ENCODE measurements at regions not wholly inside any gene's neighbourhood (a gene's known extent, or its start where the extent isn't known, plus 50 kb on each side); places are given as distances from the start of the nearest gene placed in this dataset.

GRCh38 chr2:198703281-198703680, 754.5 kb downstream of the SATB2 start:
- Histone ChIP-seq H3K4me1 (ENCODE audit: control insufficient read depth, insufficient read depth, low read length) (peaks cover 2% of the 10 kb centered on the region; the same call in 1 of the 2 replicates), H3K27ac (ENCODE audit: extremely low read depth, low read depth, low read length) (no peak overlapping the region), H3K9me3 (ENCODE audit: control insufficient read depth, insufficient read depth, low read depth, low read length) (no peaks in the 10 kb centered on the region), H3K4me3 (ENCODE audit: low read depth, low read length) (no peak overlapping the region), H3K36me3 (ENCODE audit: control insufficient read depth in 2 of 2, insufficient read depth in 1 of 2, low read length in 2 of 2) (no peaks in the 10 kb centered on the region)
- ChIA-PET CTCF (no interaction called here), POLR2A (no interaction called here)
- TF ChIP-seq ZNF791 (tag by site-specific recombination; IDR thresholded peaks at IDR 0.05) (no peak), ZNF354C (tag by site-specific recombination; IDR thresholded peaks at IDR 0.05; ENCODE audit: borderline replicate concordance, low read depth) (no peak), ZNF404 (tag by site-specific recombination; IDR thresholded peaks at IDR 0.05) (no peak)

DNA sequence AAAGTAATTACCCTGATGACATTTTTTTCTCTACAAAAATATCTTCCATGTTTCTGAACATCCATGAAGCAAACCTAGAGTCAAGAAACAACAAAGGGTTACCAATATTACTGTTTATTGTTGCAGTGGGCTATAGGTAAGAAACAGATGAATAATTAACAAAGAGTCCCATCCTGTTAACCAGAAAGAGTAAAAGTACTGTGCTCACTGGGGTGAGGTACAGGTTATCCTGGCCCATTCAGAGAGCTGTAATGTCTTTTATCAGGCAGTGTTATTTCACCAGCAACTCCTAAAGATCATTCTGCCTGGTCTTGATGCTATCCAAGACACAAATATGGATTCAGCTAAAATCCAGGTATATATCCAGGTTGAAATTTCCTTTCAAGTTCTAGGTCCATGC, 754.9 kb downstream of the SATB2 start:
- Histone ChIP-seq H3K9me3 (ENCODE audit: control insufficient read depth, insufficient read depth, low read depth, low read length) (no peaks in the 10 kb centered on the region), H3K4me1 (ENCODE audit: control insufficient read depth, insufficient read depth, low read length) (peaks cover 2% of the 10 kb centered on the region; the same call in 1 of the 2 replicates), H3K4me3 (ENCODE audit: low read depth, low read length) (no peak overlapping the region), H3K36me3 (ENCODE audit: control insufficient read depth in 2 of 2, insufficient read depth in 1 of 2, low read length in 2 of 2) (no peaks in the 10 kb centered on the region), H3K27ac (ENCODE audit: extremely low read depth, low read depth, low read length) (no peak overlapping the region)
- TF ChIP-seq ZNF48 (tag by site-specific recombination; IDR thresholded peaks at IDR 0.05) (no peak), ZNF768 (tag by site-specific recombination; IDR thresholded peaks at IDR 0.05) (no peak), ZNF394 (tag by site-specific recombination; IDR thresholded peaks at IDR 0.05; ENCODE audit: borderline replicate concordance) (no peak), ZNF624 (tag by site-specific recombination; IDR thresholded peaks at IDR 0.05) (no peak), MEIS1 (CRISPR knock-in tag; IDR thresholded peaks at IDR 0.05; ENCODE audit: borderline replicate concordance) (no peak), MZF1 (tag by site-specific recombination; IDR thresholded peaks at IDR 0.05; ENCODE audit: borderline replicate concordance) (no peak), ZNF324 (tag by site-specific recombination; IDR thresholded peaks at IDR 0.05) (no peak), ZNF585B (tag by site-specific recombination; IDR thresholded peaks at IDR 0.05) (no peak)
- TF ChIP-seq, protein P1, sequence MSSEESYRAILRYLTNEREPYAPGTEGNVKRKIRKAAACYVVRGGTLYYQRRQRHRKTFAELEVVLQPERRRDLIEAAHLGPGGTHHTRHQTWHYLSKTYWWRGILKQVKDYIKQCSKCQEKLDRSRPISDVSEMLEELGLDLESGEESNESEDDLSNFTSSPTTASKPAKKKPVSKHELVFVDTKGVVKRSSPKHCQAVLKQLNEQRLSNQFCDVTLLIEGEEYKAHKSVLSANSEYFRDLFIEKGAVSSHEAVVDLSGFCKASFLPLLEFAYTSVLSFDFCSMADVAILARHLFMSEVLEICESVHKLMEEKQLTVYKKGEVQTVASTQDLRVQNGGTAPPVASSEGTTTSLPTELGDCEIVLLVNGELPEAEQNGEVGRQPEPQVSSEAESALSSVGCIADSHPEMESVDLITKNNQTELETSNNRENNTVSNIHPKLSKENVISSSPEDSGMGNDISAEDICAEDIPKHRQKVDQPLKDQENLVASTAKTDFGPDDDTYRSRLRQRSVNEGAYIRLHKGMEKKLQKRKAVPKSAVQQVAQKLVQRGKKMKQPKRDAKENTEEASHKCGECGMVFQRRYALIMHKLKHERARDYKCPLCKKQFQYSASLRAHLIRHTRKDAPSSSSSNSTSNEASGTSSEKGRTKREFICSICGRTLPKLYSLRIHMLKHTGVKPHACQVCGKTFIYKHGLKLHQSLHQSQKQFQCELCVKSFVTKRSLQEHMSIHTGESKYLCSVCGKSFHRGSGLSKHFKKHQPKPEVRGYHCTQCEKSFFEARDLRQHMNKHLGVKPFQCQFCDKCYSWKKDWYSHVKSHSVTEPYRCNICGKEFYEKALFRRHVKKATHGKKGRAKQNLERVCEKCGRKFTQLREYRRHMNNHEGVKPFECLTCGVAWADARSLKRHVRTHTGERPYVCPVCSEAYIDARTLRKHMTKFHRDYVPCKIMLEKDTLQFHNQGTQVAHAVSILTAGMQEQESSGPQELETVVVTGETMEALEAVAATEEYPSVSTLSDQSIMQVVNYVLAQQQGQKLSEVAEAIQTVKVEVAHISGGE (tag by site-specific recombination; conservative IDR thresholded peaks at IDR 0.05; ENCODE audit: low read depth), result no peak
- CTCF ChIA-PET, result no interaction called here
- POLR2A ChIA-PET, result no interaction called here

DNA sequence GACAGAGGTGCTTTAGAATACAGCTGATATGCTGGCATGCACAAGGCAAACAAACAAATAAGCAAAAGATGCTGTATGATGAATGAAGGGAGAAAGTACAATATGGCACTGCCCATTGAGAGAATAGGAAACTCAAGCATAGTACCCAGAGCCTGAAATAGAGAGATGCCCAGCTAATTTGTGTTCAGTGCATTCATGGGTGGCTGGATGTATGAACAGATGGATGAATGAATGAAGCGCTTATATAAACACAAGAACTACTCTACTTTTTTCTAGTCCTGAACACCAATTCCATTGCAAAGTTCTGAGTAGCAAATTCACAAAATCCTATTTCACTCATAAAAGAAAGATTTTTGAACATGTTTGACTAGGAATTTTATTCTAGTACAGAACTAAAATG, 756.3 kb downstream of the SATB2 start:
- POLR2A ChIA-PET, result no interaction called here

More for the DNA sequence above, 756.3 kb downstream of the SATB2 start:
- TF ChIP-seq ZNF311 (tag by site-specific recombination; IDR thresholded peaks at IDR 0.05; ENCODE audit: borderline replicate concordance) (no peak), ZNF354C (tag by site-specific recombination; IDR thresholded peaks at IDR 0.05; ENCODE audit: borderline replicate concordance, low read depth) (no peak), ZNF274 (IDR thresholded peaks at IDR 0.05; ENCODE audit: low read length) (no peak), ZNF274 (tag by site-specific recombination; IDR thresholded peaks at IDR 0.05; ENCODE audit: borderline replicate concordance) (no peak), ZNF555 (tag by site-specific recombination; conservative IDR thresholded peaks at IDR 0.05) (no peak), ZNF211 (tag by site-specific recombination; IDR thresholded peaks at IDR 0.05; ENCODE audit: low read depth) (no peak), SALL2 (tag by site-specific recombination; IDR thresholded peaks at IDR 0.05; ENCODE audit: borderline replicate concordance) (no peak), REST (tag by site-specific recombination; IDR thresholded peaks at IDR 0.05) (no peak), ZNF664 (tag by site-specific recombination; IDR thresholded peaks at IDR 0.05) (no peak), GFI1B (tag by site-specific recombination; IDR thresholded peaks at IDR 0.05) (no peak), ZBTB48 (tag by site-specific recombination; IDR thresholded peaks at IDR 0.05) (no peak), OSR2 (tag by site-specific recombination; IDR thresholded peaks at IDR 0.05) (no peak), ZNF623 (tag by site-specific recombination; IDR thresholded peaks at IDR 0.05) (no peak), ZNF239 (tag by site-specific recombination; IDR thresholded peaks at IDR 0.05) (no peak)
- TF ChIP-seq, protein P2, sequence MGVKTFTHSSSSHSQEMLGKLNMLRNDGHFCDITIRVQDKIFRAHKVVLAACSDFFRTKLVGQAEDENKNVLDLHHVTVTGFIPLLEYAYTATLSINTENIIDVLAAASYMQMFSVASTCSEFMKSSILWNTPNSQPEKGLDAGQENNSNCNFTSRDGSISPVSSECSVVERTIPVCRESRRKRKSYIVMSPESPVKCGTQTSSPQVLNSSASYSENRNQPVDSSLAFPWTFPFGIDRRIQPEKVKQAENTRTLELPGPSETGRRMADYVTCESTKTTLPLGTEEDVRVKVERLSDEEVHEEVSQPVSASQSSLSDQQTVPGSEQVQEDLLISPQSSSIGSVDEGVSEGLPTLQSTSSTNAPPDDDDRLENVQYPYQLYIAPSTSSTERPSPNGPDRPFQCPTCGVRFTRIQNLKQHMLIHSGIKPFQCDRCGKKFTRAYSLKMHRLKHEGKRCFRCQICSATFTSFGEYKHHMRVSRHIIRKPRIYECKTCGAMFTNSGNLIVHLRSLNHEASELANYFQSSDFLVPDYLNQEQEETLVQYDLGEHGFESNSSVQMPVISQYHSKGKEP (tag by site-specific recombination; IDR thresholded peaks at IDR 0.05), result no peak
- CTCF ChIA-PET, result no interaction called here
- Histone ChIP-seq H3K36me3 (ENCODE audit: control insufficient read depth in 2 of 2, insufficient read depth in 1 of 2, low read length in 2 of 2) (no peaks in the 10 kb centered on the region), H3K4me1 (ENCODE audit: control insufficient read depth, insufficient read depth, low read length) (peaks cover 4% of the 10 kb centered on the region), H3K4me3 (ENCODE audit: low read depth, low read length) (no peak overlapping the region), H3K27ac (ENCODE audit: extremely low read depth, low read depth, low read length) (no peak overlapping the region), H3K9me3 (ENCODE audit: control insufficient read depth, insufficient read depth, low read depth, low read length) (no peaks in the 10 kb centered on the region)
